ENCODE measurements at regions not wholly inside any gene's neighbourhood (a gene's known extent, or its start where the extent isn't known, plus 50 kb on each side); places are given as distances from the start of the nearest gene placed in this dataset.
A peak's percentile ranks its signal among the peaks of the same experiment; 100 is the strongest.

GRCh38 chr7:156515911-156516790 is 124.4 kb upstream of the RNF32 start (continued):
- TF ChIP-seq ZNF891 (CRISPR knock-in tag; IDR thresholded peaks at IDR 0.05) (0 out of 2 replicates have a peak, but pooled peaks have one; percentile 11), SPEN (CRISPR knock-in tag; IDR thresholded peaks at IDR 0.05; ENCODE audit: low read depth) (peak; percentile 28; the same call in 1 of the 2 replicates), TRAFD1 (CRISPR knock-in tag; IDR thresholded peaks at IDR 0.05; ENCODE audit: borderline replicate concordance) (no peak), ONECUT2 (CRISPR knock-in tag; IDR thresholded peaks at IDR 0.05) (no peak), ZNF740 (CRISPR knock-in tag; IDR thresholded peaks at IDR 0.05) (no peak), POGK (CRISPR knock-in tag; conservative IDR thresholded peaks at IDR 0.05) (0 out of 2 replicates have a peak, but pooled peaks have one; percentile 40), ZBTB33 (CRISPR knock-in tag; IDR thresholded peaks at IDR 0.05) (no peak), ZNF33B (CRISPR knock-in tag; IDR thresholded peaks at IDR 0.05) (no peak), YY1 (IDR thresholded peaks at IDR 0.05; ENCODE audit: insufficient read depth, insufficient replicate concordance, low read depth, low read length) (peak; percentile 14), POLR2A (IDR thresholded peaks at IDR 0.05; ENCODE audit: insufficient read depth in 1 of 2, low read depth in 2 of 2, low read length in 2 of 2) (peak; percentile 56 to 63), SP4 (CRISPR knock-in tag; IDR thresholded peaks at IDR 0.05) (0 out of 2 replicates have a peak, but pooled peaks have one; percentile 43), AFF4 (CRISPR knock-in tag; IDR thresholded peaks at IDR 0.05) (no peak), MLX (CRISPR knock-in tag; IDR thresholded peaks at IDR 0.05) (no peak; the same call in 1 of the 2 replicates), NONO (IDR thresholded peaks at IDR 0.05) (no peak), NONO (CRISPR knock-in tag; conservative IDR thresholded peaks at IDR 0.05) (peak; percentile 47; the same call in 1 of the 2 replicates), FOXA1 (IDR thresholded peaks at IDR 0.05) (no peak), FOXA1 (CRISPR knock-in tag; IDR thresholded peaks at IDR 0.05) (peak; percentile 48; the same call in 1 of the 2 replicates), BRD4 (CRISPR knock-in tag; IDR thresholded peaks at IDR 0.05) (no peak)

All from HepG2 (cell line).